Osteocyte (in vitro differentiated cells): ENCODE measurements at regions not wholly inside any gene's neighbourhood (a gene's known extent, or its start where the extent isn't known, plus 50 kb on each side); places are given as distances from the start of the nearest gene placed in this dataset.
A peak's percentile ranks its signal among the peaks of the same experiment; 100 is the strongest.

Experiments used
- DNase-seq: peaks from one replicate; pipeline ENCODE4 v3.0.0; 2021; ENCODE audit warnings: mixed read lengths; ENCODE audit not compliant: unreplicated experiment; ENCODE audit errors: extremely low spot score
- H3K27ac Mint-ChIP-seq: one replicate; pipeline ENCODE4 v1.8.0; 2021; ENCODE audit warnings: mild to moderate bottlenecking, mixed read lengths; ENCODE audit not compliant: unreplicated experiment
- H3K27me3 Mint-ChIP-seq: one replicate; pipeline ENCODE4 v1.8.0; 2021; ENCODE audit warnings: mixed read lengths; ENCODE audit not compliant: unreplicated experiment
- H3K36me3 Mint-ChIP-seq: one replicate; pipeline ENCODE4 v1.8.0; 2021; ENCODE audit warnings: mixed read lengths; ENCODE audit not compliant: unreplicated experiment
- H3K4me1 Mint-ChIP-seq: one replicate; pipeline ENCODE4 v1.8.0; 2021; ENCODE audit warnings: mixed read lengths; ENCODE audit not compliant: unreplicated experiment
- H3K4me3 Mint-ChIP-seq: one replicate; pipeline ENCODE4 v1.8.0; 2021; ENCODE audit warnings: mild to moderate bottlenecking, moderate library complexity, mixed read lengths; ENCODE audit not compliant: unreplicated experiment
- H3K9me3 Mint-ChIP-seq: one replicate; pipeline ENCODE4 v1.8.0; 2021; ENCODE audit warnings: mixed read lengths; ENCODE audit not compliant: unreplicated experiment
- CTCF ChIP-seq: fragments of 200-600 bp; sonication (generic); IDR thresholded peaks from 2 replicates; pipeline ENCODE4 v1.5.0; 2021; ENCODE audit warnings: antibody characterized with exemption, mild to moderate bottlenecking, moderate library complexity

GRCh38 chr6:11432713-11433450 lies 104.7 kb upstream of the TMEM170B start:
- no peak for DNase-seq
- peaks cover 57% of the 10 kb centered on the region for H3K4me1 Mint-ChIP-seq

GRCh38 chr6:11432091-11432490 lies 105.5 kb upstream of the TMEM170B start:
- no peak for DNase-seq
- Mint-ChIP-seq H3K4me3 (no peak overlapping the region), H3K9me3 (no peaks in the 10 kb centered on the region), H3K4me1 (peaks cover 59% of the 10 kb centered on the region), H3K27ac (no peak overlapping the region), H3K36me3 (no peaks in the 10 kb centered on the region), H3K27me3 (no peaks in the 10 kb centered on the region)
- TF ChIP-seq CTCF = no peak

More at GRCh38 chr6:11432713-11433450, 104.7 kb upstream of the TMEM170B start:
- TF ChIP-seq CTCF = no peak
- Mint-ChIP-seq H3K27ac (peak overlapping the region; percentile 86), H3K4me3 (no peak overlapping the region), H3K36me3 (no peaks in the 10 kb centered on the region), H3K9me3 (no peaks in the 10 kb centered on the region), H3K27me3 (no peaks in the 10 kb centered on the region)

GRCh38 chr6:11431455-11431937 lies 106.1 kb upstream of the TMEM170B start:
- Mint-ChIP-seq H3K27ac (no peak overlapping the region), H3K36me3 (no peaks in the 10 kb centered on the region), H3K27me3 (no peaks in the 10 kb centered on the region), H3K9me3 (no peaks in the 10 kb centered on the region), H3K4me3 (no peak overlapping the region), H3K4me1 (peaks cover 59% of the 10 kb centered on the region)
- TF ChIP-seq CTCF = no peak
- no peak for DNase-seq

- H3K27ac Mint-ChIP-seq = no peak overlapping the region
These were observed 107.5 kb upstream of the TMEM170B start for GRCh38 chr6:11430036-11430435.

More at GRCh38 chr6:11430036-11430435, 107.5 kb upstream of the TMEM170B start:
- H3K4me1 Mint-ChIP-seq = peaks cover 61% of the 10 kb centered on the region
- H3K4me3 Mint-ChIP-seq = no peak overlapping the region
- H3K27me3 Mint-ChIP-seq = no peaks in the 10 kb centered on the region
- no peaks in the 10 kb centered on the region for H3K36me3 Mint-ChIP-seq
- H3K9me3 Mint-ChIP-seq = no peaks in the 10 kb centered on the region
- no peak for DNase-seq
- no peak for TF ChIP-seq CTCF
